ENCODE measurements at regions not wholly inside any gene's neighbourhood (a gene's known extent, or its start where the extent isn't known, plus 50 kb on each side); places are given as distances from the start of the nearest gene placed in this dataset.

- Histone ChIP-seq H3K9ac (ENCODE audit: low read length) (no peak overlapping the region), H4K20me1 (ENCODE audit: insufficient read depth, low read length) (no peaks in the 10 kb centered on the region), H3K27me3 (ENCODE audit: low read depth, low read length) (0 out of 2 replicates have a peak, but pooled peaks cover 3% of the 10 kb centered on the region), H3K27ac (ENCODE audit: low read length) (no peak overlapping the region), H2AFZ (ENCODE audit: low read depth, low read length) (no peak overlapping the region), H3K4me2 (ENCODE audit: low read length) (no peak overlapping the region), H3K79me2 (ENCODE audit: low read length) (no peaks in the 10 kb centered on the region), H3K9me3 (ENCODE audit: insufficient read depth, low read length) (no peaks in the 10 kb centered on the region), H3K36me3 (replicated peaks; ENCODE audit: low read depth, low read length) (no peaks in the 10 kb centered on the region), H3K4me3 (ENCODE audit: low read length) (no peak overlapping the region), H3K4me1 (ENCODE audit: low read length) (no peaks in the 10 kb centered on the region)
- TF ChIP-seq EZH2phosphoT487 (IDR thresholded peaks at IDR 0.05; ENCODE audit: low read depth) (no peak), CTCF (IDR thresholded peaks at IDR 0.05; ENCODE audit: low read depth, low read length) (no peak)
These were observed 147.4 kb upstream of the SIX2 start for GRCh38 chr2:45156605-45157004.

- Histone ChIP-seq H3K27me3 (ENCODE audit: low read depth, low read length) (peaks cover 11% of the 10 kb centered on the region; the same call in 1 of the 2 replicates), H3K4me1 (ENCODE audit: low read length) (no peaks in the 10 kb centered on the region), H3K9ac (ENCODE audit: low read length) (no peak overlapping the region), H3K9me3 (ENCODE audit: insufficient read depth, low read length) (no peaks in the 10 kb centered on the region), H4K20me1 (ENCODE audit: insufficient read depth, low read length) (no peaks in the 10 kb centered on the region), H2AFZ (ENCODE audit: low read depth, low read length) (no peak overlapping the region), H3K36me3 (replicated peaks; ENCODE audit: low read depth, low read length) (no peaks in the 10 kb centered on the region), H3K79me2 (ENCODE audit: low read length) (no peaks in the 10 kb centered on the region), H3K4me3 (ENCODE audit: low read length) (no peak overlapping the region), H3K4me2 (ENCODE audit: low read length) (no peak overlapping the region), H3K27ac (ENCODE audit: low read length) (no peak overlapping the region)
- TF ChIP-seq CTCF (IDR thresholded peaks at IDR 0.05; ENCODE audit: low read depth, low read length): no peak
- no peak for TF ChIP-seq EZH2phosphoT487 (IDR thresholded peaks at IDR 0.05; ENCODE audit: low read depth)
These were observed 145.4 kb upstream of the SIX2 start for GRCh38 chr2:45154606-45155155.

- Histone ChIP-seq H3K27me3 (ENCODE audit: low read depth, low read length) (peaks cover 12% of the 10 kb centered on the region; the same call in 1 of the 2 replicates), H3K4me1 (ENCODE audit: low read length) (no peaks in the 10 kb centered on the region), H3K4me3 (ENCODE audit: low read length) (no peak overlapping the region), H3K9ac (ENCODE audit: low read length) (no peak overlapping the region), H4K20me1 (ENCODE audit: insufficient read depth, low read length) (no peaks in the 10 kb centered on the region), H3K9me3 (ENCODE audit: insufficient read depth, low read length) (no peaks in the 10 kb centered on the region), H3K4me2 (ENCODE audit: low read length) (no peak overlapping the region), H3K79me2 (ENCODE audit: low read length) (no peaks in the 10 kb centered on the region), H3K36me3 (replicated peaks; ENCODE audit: low read depth, low read length) (no peaks in the 10 kb centered on the region), H3K27ac (ENCODE audit: low read length) (no peak overlapping the region), H2AFZ (ENCODE audit: low read depth, low read length) (no peak overlapping the region)
- TF ChIP-seq EZH2phosphoT487 (IDR thresholded peaks at IDR 0.05; ENCODE audit: low read depth) (no peak), CTCF (IDR thresholded peaks at IDR 0.05; ENCODE audit: low read depth, low read length) (no peak)
These were observed 144.9 kb upstream of the SIX2 start for GRCh38 chr2:45154144-45154543.

DNA sequence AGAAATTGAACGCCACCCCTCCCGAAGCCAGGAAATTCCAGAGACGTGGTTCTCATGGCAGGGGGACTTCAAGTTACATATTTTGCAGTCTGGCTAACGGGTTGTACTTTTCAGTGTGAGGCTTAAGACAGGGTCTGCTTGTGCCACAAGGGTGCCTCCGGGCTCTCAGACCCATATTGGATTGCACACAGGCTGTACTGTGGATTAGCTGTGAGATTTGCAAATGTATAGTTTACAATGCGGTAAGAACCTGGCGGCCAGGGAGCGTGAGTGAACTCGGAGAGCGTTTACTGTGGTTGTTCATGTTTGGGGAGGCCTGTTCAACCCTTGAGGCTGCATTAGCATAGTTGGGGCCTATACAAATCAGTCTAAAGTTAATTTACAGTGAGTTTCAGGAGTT, 143.9 kb upstream of the SIX2 start:
- Histone ChIP-seq H3K9ac (ENCODE audit: low read length) (no peak overlapping the region), H3K9me3 (ENCODE audit: insufficient read depth, low read length) (no peaks in the 10 kb centered on the region), H3K4me1 (ENCODE audit: low read length) (no peaks in the 10 kb centered on the region), H3K4me3 (ENCODE audit: low read length) (no peak overlapping the region), H3K4me2 (ENCODE audit: low read length) (no peak overlapping the region), H4K20me1 (ENCODE audit: insufficient read depth, low read length) (no peaks in the 10 kb centered on the region), H3K27me3 (ENCODE audit: low read depth, low read length) (peaks cover 12% of the 10 kb centered on the region; the same call in 1 of the 2 replicates), H3K36me3 (replicated peaks; ENCODE audit: low read depth, low read length) (no peaks in the 10 kb centered on the region), H3K27ac (ENCODE audit: low read length) (no peak overlapping the region), H2AFZ (ENCODE audit: low read depth, low read length) (no peak overlapping the region), H3K79me2 (ENCODE audit: low read length) (no peaks in the 10 kb centered on the region)
- no peak for TF ChIP-seq EZH2phosphoT487 (IDR thresholded peaks at IDR 0.05; ENCODE audit: low read depth)
- TF ChIP-seq CTCF (IDR thresholded peaks at IDR 0.05; ENCODE audit: low read depth, low read length): no peak
